Panc1 (cell line): ENCODE measurements at regions not wholly inside any gene's neighbourhood (a gene's known extent, or its start where the extent isn't known, plus 50 kb on each side); places are given as distances from the start of the nearest gene placed in this dataset.

ENCODE experiments used
- CTCF ChIP-seq: fragments of 450-650 bp; IDR thresholded peaks from 2 replicates; pipeline ENCODE4 v1.5.1; 2017; ENCODE audit warnings: mild to moderate bottlenecking
- POLR2AphosphoS5 ChIP-seq: IDR thresholded peaks from 2 replicates; pipeline ENCODE4 v1.6.1; 2012; ENCODE audit warnings: mild to moderate bottlenecking, low read depth, low read length, moderate library complexity
- SIN3A ChIP-seq: IDR thresholded peaks from 2 replicates; pipeline ENCODE4 v1.6.1; 2012; ENCODE audit warnings: low read depth, mild to moderate bottlenecking, low read length, moderate library complexity, borderline replicate concordance; ENCODE audit not compliant: insufficient read depth

- TF ChIP-seq CTCF, result no peak
- no peak for TF ChIP-seq POLR2AphosphoS5
- TF ChIP-seq SIN3A, result no peak
Measured at GRCh38 chr14:99081880-99082279, 190.1 kb downstream of the BCL11B start.
